ENCODE measurements at regions not wholly inside any gene's neighbourhood (a gene's known extent, or its start where the extent isn't known, plus 50 kb on each side); places are given as distances from the start of the nearest gene placed in this dataset.

- TF ChIP-seq, protein P1, sequence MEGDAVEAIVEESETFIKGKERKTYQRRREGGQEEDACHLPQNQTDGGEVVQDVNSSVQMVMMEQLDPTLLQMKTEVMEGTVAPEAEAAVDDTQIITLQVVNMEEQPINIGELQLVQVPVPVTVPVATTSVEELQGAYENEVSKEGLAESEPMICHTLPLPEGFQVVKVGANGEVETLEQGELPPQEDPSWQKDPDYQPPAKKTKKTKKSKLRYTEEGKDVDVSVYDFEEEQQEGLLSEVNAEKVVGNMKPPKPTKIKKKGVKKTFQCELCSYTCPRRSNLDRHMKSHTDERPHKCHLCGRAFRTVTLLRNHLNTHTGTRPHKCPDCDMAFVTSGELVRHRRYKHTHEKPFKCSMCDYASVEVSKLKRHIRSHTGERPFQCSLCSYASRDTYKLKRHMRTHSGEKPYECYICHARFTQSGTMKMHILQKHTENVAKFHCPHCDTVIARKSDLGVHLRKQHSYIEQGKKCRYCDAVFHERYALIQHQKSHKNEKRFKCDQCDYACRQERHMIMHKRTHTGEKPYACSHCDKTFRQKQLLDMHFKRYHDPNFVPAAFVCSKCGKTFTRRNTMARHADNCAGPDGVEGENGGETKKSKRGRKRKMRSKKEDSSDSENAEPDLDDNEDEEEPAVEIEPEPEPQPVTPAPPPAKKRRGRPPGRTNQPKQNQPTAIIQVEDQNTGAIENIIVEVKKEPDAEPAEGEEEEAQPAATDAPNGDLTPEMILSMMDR (IDR thresholded peaks at IDR 0.05), result no peak
- TF ChIP-seq POLR2A (IDR thresholded peaks at IDR 0.05), result no peak
Measured at GRCh38 chr4:41856797-41857196, 78.4 kb upstream of the TMEM33 start.

All from gastroesophageal sphincter (tissue), 3 donors.